ENCODE measurements at regions not wholly inside any gene's neighbourhood (a gene's known extent, or its start where the extent isn't known, plus 50 kb on each side); places are given as distances from the start of the nearest gene placed in this dataset.

DNA sequence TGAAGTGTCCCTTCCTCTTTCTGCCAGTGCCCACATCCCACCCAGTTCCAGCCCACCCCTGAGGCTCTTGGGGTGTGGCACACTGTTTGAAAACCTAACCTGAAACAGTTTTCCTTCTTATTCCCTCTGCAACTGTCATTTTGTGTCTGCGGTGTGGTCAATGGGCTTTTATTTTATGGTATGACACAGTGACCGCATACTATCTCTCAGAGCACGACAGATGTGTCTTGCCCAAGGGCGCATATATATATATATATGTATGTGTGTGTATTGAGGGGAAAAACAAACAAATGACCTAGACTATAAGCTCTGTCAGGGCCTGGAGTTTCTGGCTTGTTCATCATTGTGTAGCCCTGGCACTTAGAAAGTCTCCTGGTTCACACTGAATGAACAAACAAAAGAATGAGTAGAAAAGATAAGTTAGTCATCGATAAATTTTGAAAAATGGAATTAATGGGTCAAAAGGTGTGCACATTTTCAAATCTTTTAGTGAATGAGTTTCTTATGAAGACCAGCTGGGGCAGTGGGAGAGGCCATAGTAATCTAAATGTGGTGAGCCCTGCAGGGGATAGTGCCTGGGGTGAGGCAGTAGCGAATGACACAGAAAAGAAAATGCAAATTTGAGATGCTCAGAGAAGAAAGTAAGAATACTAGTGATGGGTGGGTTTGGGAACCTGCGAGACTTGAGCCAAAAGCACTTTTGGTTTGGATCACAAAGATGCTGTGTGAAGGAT lies 198.4 kb downstream of the SNX10 start:
- Histone ChIP-seq H3K9me3 (ENCODE audit: control insufficient read depth in 1 of 2, low read length in 2 of 2) (no peaks in the 10 kb centered on the region), H3K36me3 (ENCODE audit: control insufficient read depth in 1 of 2, insufficient read depth in 2 of 2, low read length in 2 of 2) (no peaks in the 10 kb centered on the region), H3K27me3 (ENCODE audit: low read depth, low read length) (no peaks in the 10 kb centered on the region), H3K4me1 (ENCODE audit: control insufficient read depth in 1 of 2, insufficient read depth in 2 of 2, low read length in 2 of 2) (peaks cover 0 to 3% of the 10 kb centered on the region in 2 donors), H3K4me3 (ENCODE audit: low read depth in 1 of 2, low read length in 2 of 2) (no peak overlapping the region), H3K27ac (ENCODE audit: low read length) (no peak overlapping the region)

DNA sequence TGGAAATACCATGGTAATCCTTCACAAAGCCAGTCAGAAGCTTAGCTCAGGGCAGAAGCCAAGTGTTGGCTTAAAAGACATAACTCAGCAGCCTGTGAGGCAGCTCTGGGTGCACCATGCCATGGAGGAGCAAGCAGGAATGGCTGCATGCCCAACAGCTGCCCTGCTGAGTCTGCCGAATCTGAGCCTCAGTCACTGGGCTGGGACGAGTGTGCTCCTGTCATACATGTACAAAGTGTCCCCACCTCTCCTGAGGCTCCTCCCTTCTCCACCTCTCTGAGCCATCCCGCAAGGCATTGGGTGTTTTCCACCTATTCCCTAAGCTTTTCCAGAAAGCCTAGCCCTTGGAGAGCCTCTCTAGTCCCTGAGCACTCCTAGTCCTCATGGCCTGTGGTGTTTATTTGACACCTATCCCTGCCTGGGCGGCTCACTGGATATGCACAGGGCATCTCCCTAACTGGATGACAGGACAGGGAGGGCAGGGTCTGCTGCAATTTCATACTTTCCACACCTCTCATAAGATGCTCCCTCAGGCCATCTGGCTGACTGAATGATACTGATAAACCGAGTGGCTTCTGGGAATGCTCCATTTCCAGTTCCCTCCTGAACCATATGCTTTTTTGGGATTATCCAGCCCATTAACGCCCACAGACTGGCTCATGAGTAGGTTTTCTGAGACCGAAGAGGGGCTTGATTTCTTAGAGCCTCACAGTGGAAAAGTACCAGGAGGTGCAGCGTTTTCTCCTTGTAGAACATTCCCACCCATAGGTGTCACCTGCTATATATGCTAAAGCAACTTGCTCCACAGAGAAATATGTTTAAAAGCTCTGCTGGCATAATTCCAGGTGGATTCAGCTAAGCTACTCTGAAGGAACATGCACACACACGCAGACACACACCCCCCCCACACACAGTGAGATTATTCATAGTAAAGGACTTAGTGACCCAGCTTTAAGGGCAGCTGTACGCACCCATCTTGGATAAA lies 199.3 kb downstream of the SNX10 start:
- no peaks in the 10 kb centered on the region for H3K9me3 ChIP-seq (ENCODE audit: control insufficient read depth in 1 of 2, low read length in 2 of 2)
- no peak overlapping the region for H3K4me3 ChIP-seq (ENCODE audit: low read depth in 1 of 2, low read length in 2 of 2)
- H3K36me3 ChIP-seq (ENCODE audit: control insufficient read depth in 1 of 2, insufficient read depth in 2 of 2, low read length in 2 of 2): no peaks in the 10 kb centered on the region
- H3K4me1 ChIP-seq (ENCODE audit: control insufficient read depth in 1 of 2, insufficient read depth in 2 of 2, low read length in 2 of 2): peaks cover 0 to 3% of the 10 kb centered on the region in 2 donors
- no peak overlapping the region for H3K27ac ChIP-seq (ENCODE audit: low read length)
- H3K27me3 ChIP-seq (ENCODE audit: low read depth, low read length): no peaks in the 10 kb centered on the region

DNA sequence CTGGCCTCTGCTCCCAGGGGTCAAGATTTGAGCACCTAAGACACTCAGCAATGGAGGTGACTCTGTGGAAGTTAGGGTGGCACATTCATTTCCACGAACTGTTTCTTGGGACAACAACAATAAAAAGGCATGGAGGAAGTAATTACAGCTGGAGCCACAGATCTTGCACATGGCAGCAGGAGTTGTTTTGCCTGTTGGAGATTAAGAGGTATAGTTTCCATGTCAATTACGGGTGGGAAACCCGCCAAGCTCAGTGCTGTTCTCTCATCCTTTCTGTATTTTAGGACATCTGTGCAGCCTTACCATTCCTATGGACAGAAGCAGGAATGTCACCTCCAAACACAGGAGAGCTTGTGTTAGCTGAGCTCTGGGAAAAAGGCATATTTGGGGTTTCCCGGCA lies 201.2 kb downstream of the SNX10 start:
- Histone ChIP-seq H3K27me3 (ENCODE audit: low read depth, low read length) (no peaks in the 10 kb centered on the region), H3K9me3 (ENCODE audit: control insufficient read depth in 1 of 2, low read length in 2 of 2) (no peaks in the 10 kb centered on the region), H3K27ac (ENCODE audit: low read length) (no peak overlapping the region), H3K4me3 (ENCODE audit: low read depth in 1 of 2, low read length in 2 of 2) (no peak overlapping the region), H3K4me1 (ENCODE audit: control insufficient read depth in 1 of 2, insufficient read depth in 2 of 2, low read length in 2 of 2) (peaks cover 0 to 3% of the 10 kb centered on the region in 2 donors), H3K36me3 (ENCODE audit: control insufficient read depth in 1 of 2, insufficient read depth in 2 of 2, low read length in 2 of 2) (no peaks in the 10 kb centered on the region)

DNA sequence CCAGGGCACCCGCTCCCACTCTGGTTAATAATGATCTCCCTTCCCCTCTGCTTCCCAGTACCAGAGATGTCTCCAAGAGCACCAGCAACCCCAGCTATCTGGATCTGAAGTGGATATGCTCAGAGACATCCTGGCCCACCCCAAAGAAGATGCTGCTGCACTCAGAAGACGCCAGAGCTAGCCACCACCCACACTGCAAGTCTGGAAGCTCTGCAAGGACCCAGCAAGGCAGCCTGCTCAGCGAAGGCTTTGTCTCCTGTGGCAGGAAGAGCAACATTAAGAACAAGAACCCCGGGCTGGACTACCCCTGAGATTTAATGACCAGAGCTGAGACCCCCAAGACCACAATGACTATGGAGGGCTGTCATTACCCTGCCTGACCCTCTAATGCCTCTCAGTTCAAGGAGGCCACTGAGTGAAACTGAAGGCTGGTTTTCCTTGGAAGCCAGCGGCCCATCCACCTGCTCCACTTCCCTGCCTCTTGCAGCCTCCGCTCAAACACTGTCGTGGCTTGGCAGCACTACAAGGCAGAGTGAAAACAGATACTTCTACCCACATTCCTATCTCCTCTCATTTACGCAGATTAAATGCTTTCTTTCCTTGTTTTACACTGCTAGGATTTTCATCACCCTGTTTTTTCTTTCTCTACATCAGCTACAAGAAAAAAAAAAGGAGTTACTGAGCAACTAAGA lies 202.2 kb downstream of the SNX10 start:
- Histone ChIP-seq H3K4me3 (ENCODE audit: low read depth in 1 of 2, low read length in 2 of 2) (no peak overlapping the region), H3K36me3 (ENCODE audit: control insufficient read depth in 1 of 2, insufficient read depth in 2 of 2, low read length in 2 of 2) (no peaks in the 10 kb centered on the region), H3K9me3 (ENCODE audit: control insufficient read depth in 1 of 2, low read length in 2 of 2) (no peaks in the 10 kb centered on the region), H3K4me1 (ENCODE audit: control insufficient read depth in 1 of 2, insufficient read depth in 2 of 2, low read length in 2 of 2) (peaks cover 0 to 3% of the 10 kb centered on the region in 2 donors), H3K27me3 (ENCODE audit: low read depth, low read length) (no peaks in the 10 kb centered on the region), H3K27ac (ENCODE audit: low read length) (no peak overlapping the region)

GRCh38 chr7:26495569-26495968 lies 203.9 kb downstream of the SNX10 start:
- H3K36me3 ChIP-seq (ENCODE audit: control insufficient read depth in 1 of 2, insufficient read depth in 2 of 2, low read length in 2 of 2): no peaks in the 10 kb centered on the region
- H3K4me3 ChIP-seq (ENCODE audit: low read depth in 1 of 2, low read length in 2 of 2): no peak overlapping the region
- H3K27me3 ChIP-seq (ENCODE audit: low read depth, low read length): no peaks in the 10 kb centered on the region
- H3K4me1 ChIP-seq (ENCODE audit: control insufficient read depth in 1 of 2, insufficient read depth in 2 of 2, low read length in 2 of 2): peaks cover 0 to 3% of the 10 kb centered on the region in 2 donors
- H3K9me3 ChIP-seq (ENCODE audit: control insufficient read depth in 1 of 2, low read length in 2 of 2): no peaks in the 10 kb centered on the region
- no peak overlapping the region for H3K27ac ChIP-seq (ENCODE audit: low read length)

GRCh38 chr7:26497801-26498596 lies 206.3 kb downstream of the SNX10 start:
- Histone ChIP-seq H3K9me3 (ENCODE audit: control insufficient read depth in 1 of 2, low read length in 2 of 2) (no peaks in the 10 kb centered on the region), H3K4me3 (ENCODE audit: low read depth in 1 of 2, low read length in 2 of 2) (no peak overlapping the region), H3K36me3 (ENCODE audit: control insufficient read depth in 1 of 2, insufficient read depth in 2 of 2, low read length in 2 of 2) (no peaks in the 10 kb centered on the region), H3K27ac (ENCODE audit: low read length) (no peak overlapping the region), H3K27me3 (ENCODE audit: low read depth, low read length) (no peaks in the 10 kb centered on the region), H3K4me1 (ENCODE audit: control insufficient read depth in 1 of 2, insufficient read depth in 2 of 2, low read length in 2 of 2) (peaks cover 0 to 3% of the 10 kb centered on the region in 2 donors)

DNA sequence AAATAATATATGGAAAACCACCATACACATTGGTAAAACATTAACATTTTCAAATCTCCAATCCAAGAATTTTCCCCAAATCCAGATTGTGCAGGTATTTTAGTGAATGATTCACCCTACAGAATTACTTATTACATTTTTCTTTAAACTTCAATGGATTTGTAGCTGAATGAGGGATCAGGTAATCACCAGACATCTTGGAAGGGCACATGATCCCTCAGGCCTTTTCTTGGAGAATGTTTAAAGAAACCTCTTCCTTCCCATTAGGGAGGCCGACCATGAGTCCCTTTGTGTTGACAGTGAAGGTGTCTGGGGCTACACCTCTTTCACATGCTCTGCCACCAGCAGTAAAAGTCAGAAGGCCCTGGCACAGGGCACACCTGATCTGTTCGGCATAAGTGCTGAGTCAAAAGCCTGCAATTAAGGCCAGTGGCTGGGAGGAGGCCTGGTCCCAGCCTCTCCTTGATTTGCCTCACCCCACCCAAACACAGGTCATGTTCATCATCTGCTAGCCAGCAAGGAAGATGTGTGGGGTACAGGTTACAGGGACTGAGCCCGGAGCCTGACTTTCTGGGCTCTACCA lies 207.7 kb downstream of the SNX10 start:
- Histone ChIP-seq H3K27me3 (ENCODE audit: low read depth, low read length) (no peaks in the 10 kb centered on the region), H3K9me3 (ENCODE audit: control insufficient read depth in 1 of 2, low read length in 2 of 2) (no peaks in the 10 kb centered on the region), H3K4me1 (ENCODE audit: control insufficient read depth in 1 of 2, insufficient read depth in 2 of 2, low read length in 2 of 2) (no peaks in the 10 kb centered on the region), H3K27ac (ENCODE audit: low read length) (no peak overlapping the region), H3K36me3 (ENCODE audit: control insufficient read depth in 1 of 2, insufficient read depth in 2 of 2, low read length in 2 of 2) (no peaks in the 10 kb centered on the region), H3K4me3 (ENCODE audit: low read depth in 1 of 2, low read length in 2 of 2) (no peak overlapping the region)

DNA sequence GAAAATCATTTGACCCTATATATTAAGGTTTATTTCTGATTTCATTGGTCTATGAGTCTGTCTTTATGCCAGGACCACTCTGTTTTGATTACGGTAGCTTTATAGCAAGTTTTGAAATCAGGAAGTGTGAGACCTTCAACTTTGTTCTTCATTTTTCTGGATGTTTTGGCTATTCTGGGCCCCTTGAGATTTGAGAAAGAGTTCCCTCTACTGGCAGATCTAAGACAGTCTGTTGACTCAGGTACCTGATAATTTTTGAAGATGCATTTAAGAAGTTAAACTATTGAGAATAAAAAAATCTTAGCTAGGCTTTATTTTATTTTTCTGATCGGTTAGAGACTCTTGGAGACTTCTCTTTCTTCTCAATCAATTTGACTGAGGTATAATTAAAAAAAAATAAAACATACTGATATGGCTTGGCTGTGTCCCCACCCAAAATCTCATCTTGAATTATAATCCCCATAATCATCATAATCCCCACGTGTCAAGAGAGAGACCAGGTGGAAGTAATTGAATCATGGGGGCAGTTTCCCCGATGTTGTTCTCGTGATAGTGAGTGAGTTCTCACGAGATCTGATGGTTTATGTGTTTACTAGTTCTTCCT lies 209.2 kb downstream of the SNX10 start:
- no peak overlapping the region for H3K4me3 ChIP-seq (ENCODE audit: low read depth in 1 of 2, low read length in 2 of 2)

GRCh38 chr7:26504411-26505120 lies 212.9 kb downstream of the SNX10 start:
- Histone ChIP-seq H3K36me3 (ENCODE audit: control insufficient read depth in 1 of 2, insufficient read depth in 2 of 2, low read length in 2 of 2) (no peaks in the 10 kb centered on the region), H3K9me3 (ENCODE audit: control insufficient read depth in 1 of 2, low read length in 2 of 2) (no peaks in the 10 kb centered on the region), H3K27me3 (ENCODE audit: low read depth, low read length) (no peaks in the 10 kb centered on the region), H3K4me3 (ENCODE audit: low read depth in 1 of 2, low read length in 2 of 2) (no peak overlapping the region), H3K4me1 (ENCODE audit: control insufficient read depth in 1 of 2, insufficient read depth in 2 of 2, low read length in 2 of 2) (no peaks in the 10 kb centered on the region), H3K27ac (ENCODE audit: low read length) (no peak overlapping the region)

More for the DNA sequence above, 209.2 kb downstream of the SNX10 start:
- Histone ChIP-seq H3K9me3 (ENCODE audit: control insufficient read depth in 1 of 2, low read length in 2 of 2) (no peaks in the 10 kb centered on the region), H3K27me3 (ENCODE audit: low read depth, low read length) (no peaks in the 10 kb centered on the region), H3K27ac (ENCODE audit: low read length) (no peak overlapping the region), H3K4me1 (ENCODE audit: control insufficient read depth in 1 of 2, insufficient read depth in 2 of 2, low read length in 2 of 2) (no peaks in the 10 kb centered on the region), H3K36me3 (ENCODE audit: control insufficient read depth in 1 of 2, insufficient read depth in 2 of 2, low read length in 2 of 2) (no peaks in the 10 kb centered on the region)

- H3K27ac ChIP-seq (ENCODE audit: low read length): no peak overlapping the region
- H3K9me3 ChIP-seq (ENCODE audit: control insufficient read depth in 1 of 2, low read length in 2 of 2): no peaks in the 10 kb centered on the region
- H3K36me3 ChIP-seq (ENCODE audit: control insufficient read depth in 1 of 2, insufficient read depth in 2 of 2, low read length in 2 of 2): no peaks in the 10 kb centered on the region
- H3K4me1 ChIP-seq (ENCODE audit: control insufficient read depth in 1 of 2, insufficient read depth in 2 of 2, low read length in 2 of 2): no peaks in the 10 kb centered on the region
- H3K27me3 ChIP-seq (ENCODE audit: low read depth, low read length): no peaks in the 10 kb centered on the region
- no peak overlapping the region for H3K4me3 ChIP-seq (ENCODE audit: low read depth in 1 of 2, low read length in 2 of 2)
These were observed 214.5 kb downstream of the SNX10 start for GRCh38 chr7:26506196-26506595.

Data from muscle layer of duodenum (tissue), 2 donors.